ENCODE measurements at regions not wholly inside any gene's neighbourhood (a gene's known extent, or its start where the extent isn't known, plus 50 kb on each side); places are given as distances from the start of the nearest gene placed in this dataset.

DNA sequence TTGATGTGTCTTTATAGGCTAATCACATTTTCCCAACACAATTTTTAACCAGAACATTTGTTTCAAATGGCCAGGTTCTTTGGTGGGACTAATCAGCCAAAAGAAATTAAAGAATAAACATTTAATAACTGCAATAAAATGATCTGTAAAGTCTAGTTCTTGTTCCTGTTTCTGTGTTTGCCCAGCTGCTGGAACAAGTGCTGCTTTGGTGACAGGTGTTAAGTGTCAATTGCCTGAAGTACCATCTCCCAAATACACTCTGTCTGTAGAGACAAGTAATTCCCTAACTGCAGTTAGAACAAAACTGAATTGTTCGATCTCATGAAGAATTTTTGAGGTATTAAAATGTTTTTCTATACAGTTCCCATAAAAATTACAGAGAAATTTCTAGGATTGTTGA, 402.3 kb upstream of the CHD1 start:
- POLR2A ChIA-PET (ENCODE audit: partially characterized antibody) = no interaction called here
- no peaks in the 10 kb centered on the region for H3K23me2 ChIP-seq (ENCODE audit: low read depth, low read length)
- 76% methylated on average over 1 of the region's 1 CpG; no CpG with 5 or more reads in 1 of the 2 experiments for WGBS, 2 experiments (ENCODE audit: extremely low coverage in 1 of 2, insufficient coverage in 1 of 2, insufficient read length in 1 of 2, insufficient replicate concordance in 2 of 2, low coverage in 1 of 2, low lambda C conversion rate in 2 of 2, missing lambda C conversion rate in 1 of 2)
- TF ChIP-seq, protein P1, sequence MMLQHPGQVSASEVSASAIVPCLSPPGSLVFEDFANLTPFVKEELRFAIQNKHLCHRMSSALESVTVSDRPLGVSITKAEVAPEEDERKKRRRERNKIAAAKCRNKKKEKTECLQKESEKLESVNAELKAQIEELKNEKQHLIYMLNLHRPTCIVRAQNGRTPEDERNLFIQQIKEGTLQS (IDR thresholded peaks at IDR 0.05; ENCODE audit: insufficient read depth, low read depth, low read length) = no peak
- no peak for TF ChIP-seq GTF2F1 (IDR thresholded peaks at IDR 0.05; ENCODE audit: borderline replicate concordance, low read depth, low read length)
- no peak for TF ChIP-seq BRCA1 (IDR thresholded peaks at IDR 0.05; ENCODE audit: low read depth, low read length)
- no peak for TF ChIP-seq BACH1 (IDR thresholded peaks at IDR 0.05; ENCODE audit: low read length)
- no peak for TF ChIP-seq SIN3A (conservative IDR thresholded peaks at IDR 0.05 in 1 of 2, IDR thresholded peaks at IDR 0.05 in 1 of 2; ENCODE audit: low read depth in 1 of 2, low read length in 2 of 2)
- no peak for TF ChIP-seq PHF8 (conservative IDR thresholded peaks at IDR 0.05; ENCODE audit: low read depth, low read length)
- TF ChIP-seq RFX5 (IDR thresholded peaks at IDR 0.05; ENCODE audit: borderline replicate concordance, low read depth, low read length) = no peak
- TF ChIP-seq FOSL1 (IDR thresholded peaks at IDR 0.05; ENCODE audit: insufficient read depth, low read depth, low read length) = no peak
- TF ChIP-seq MAFK (IDR thresholded peaks at IDR 0.05; ENCODE audit: low read depth, low read length) = no peak
- no peak for TF ChIP-seq SIRT6 (IDR thresholded peaks at IDR 0.05; ENCODE audit: low read length)
- no peak for TF ChIP-seq ZNF274 (IDR thresholded peaks at IDR 0.05; ENCODE audit: borderline replicate concordance, extremely low read depth, low read length)
- no peak for TF ChIP-seq CTCF (IDR thresholded peaks at IDR 0.05; ENCODE audit: control extremely low read depth in 1 of 3, insufficient read depth in 1 of 3, low read depth in 1 of 3, low read length in 3 of 3)

More for the DNA sequence above, 402.3 kb upstream of the CHD1 start:
- no peaks in the 10 kb centered on the region for H3K79me1 ChIP-seq (ENCODE audit: low read depth, low read length)
- no peak overlapping the region for H2BK120ac ChIP-seq (replicated peaks; ENCODE audit: low read depth, low read length)
- H4K8ac ChIP-seq (ENCODE audit: extremely low read depth, insufficient read depth, low read length) = no peak overlapping the region
- H3K4me2 ChIP-seq (ENCODE audit: insufficient read depth in 1 of 2, low read depth in 2 of 2, low read length in 2 of 2) = no peak overlapping the region
- H3K9me3 ChIP-seq (ENCODE audit: insufficient read depth in 2 of 2, low read depth in 1 of 2, low read length in 1 of 2) = no peaks in the 10 kb centered on the region
- no peak for DNase-seq (ENCODE audit: low read depth in 1 of 2, low spot score in 2 of 2)
- no peak overlapping the region for H3K14ac ChIP-seq (ENCODE audit: insufficient read length)
- no peaks in the 10 kb centered on the region for H3K4me1 ChIP-seq (replicated peaks in 1 of 4; ENCODE audit: control insufficient read depth in 3 of 4, insufficient read depth in 4 of 4, low read length in 3 of 4)
- H3K23ac ChIP-seq (ENCODE audit: insufficient read length) = no peak overlapping the region
- no peak overlapping the region for H3K18ac ChIP-seq (ENCODE audit: extremely low read depth, low read length)
- H3K27ac ChIP-seq (ENCODE audit: low read depth, low read length) = no peak overlapping the region
- H4K20me1 ChIP-seq (replicated peaks in 1 of 2; ENCODE audit: control insufficient read depth in 1 of 2, insufficient read depth in 2 of 2, low read length in 2 of 2) = no peaks in the 10 kb centered on the region
- H3K56ac ChIP-seq (replicated peaks; ENCODE audit: insufficient read length, low read depth, low read length) = no peak overlapping the region
- H2BK20ac ChIP-seq (ENCODE audit: low read length) = no peak overlapping the region
- no peak overlapping the region for H3K4me3 ChIP-seq (ENCODE audit: extremely low read depth in 1 of 4, insufficient read depth in 2 of 4, low read depth in 3 of 4, low read length in 4 of 4)
- H2BK5ac ChIP-seq (ENCODE audit: low read depth, low read length) = no peak overlapping the region
- no peak overlapping the region for H2AFZ ChIP-seq (ENCODE audit: low read length)
- no peaks in the 10 kb centered on the region for H3K36me3 ChIP-seq (ENCODE audit: control insufficient read depth in 2 of 4, insufficient read depth in 4 of 4, low read length in 3 of 4)
- no peak overlapping the region for H2BK12ac ChIP-seq (ENCODE audit: low read depth, low read length)
- no peak overlapping the region for H3K9ac ChIP-seq (replicated peaks in 1 of 4; ENCODE audit: extremely low read depth in 1 of 4, low read depth in 3 of 4, low read length in 3 of 4)
- no peak overlapping the region for H4K91ac ChIP-seq (replicated peaks; ENCODE audit: insufficient read length, low read length)
- H3K27me3 ChIP-seq (replicated peaks in 1 of 4; ENCODE audit: control insufficient read depth in 3 of 4, extremely low read depth in 1 of 4, insufficient read depth in 3 of 4, low read length in 3 of 4) = no peaks in the 10 kb centered on the region
- H3K4ac ChIP-seq (replicated peaks; ENCODE audit: insufficient read length, low read depth, low read length) = no peak overlapping the region
- FAIRE-seq = no peak
- H2AK5ac ChIP-seq (ENCODE audit: low read depth, low read length) = no peak overlapping the region
- CTCF ChIA-PET (ENCODE audit: partially characterized antibody) = no interaction called here
- no peak overlapping the region for H2BK15ac ChIP-seq (ENCODE audit: low read length)
- no peaks in the 10 kb centered on the region for H3K79me2 ChIP-seq (ENCODE audit: control insufficient read depth in 1 of 2, insufficient read depth in 2 of 2, low read length in 2 of 2)
- no peak overlapping the region for H4K5ac ChIP-seq (ENCODE audit: insufficient read length, low read depth, low read length)

All from H1 (cell line).